Renal pelvis (tissue), 1 donor: ENCODE measurements at regions not wholly inside any gene's neighbourhood (a gene's known extent, or its start where the extent isn't known, plus 50 kb on each side); places are given as distances from the start of the nearest gene placed in this dataset.

Source experiments
- DNase-seq: peaks from one replicate; pipeline ENCODE4 v3.0.0-alpha.2; 2013

GRCh38 chr6:15801912-15802311 is 139.1 kb upstream of the DTNBP1 start:
- DNase-seq = no peak

GRCh38 chr6:15800841-15801617 is 138.2 kb upstream of the DTNBP1 start:
- DNase-seq = no peak

DNA sequence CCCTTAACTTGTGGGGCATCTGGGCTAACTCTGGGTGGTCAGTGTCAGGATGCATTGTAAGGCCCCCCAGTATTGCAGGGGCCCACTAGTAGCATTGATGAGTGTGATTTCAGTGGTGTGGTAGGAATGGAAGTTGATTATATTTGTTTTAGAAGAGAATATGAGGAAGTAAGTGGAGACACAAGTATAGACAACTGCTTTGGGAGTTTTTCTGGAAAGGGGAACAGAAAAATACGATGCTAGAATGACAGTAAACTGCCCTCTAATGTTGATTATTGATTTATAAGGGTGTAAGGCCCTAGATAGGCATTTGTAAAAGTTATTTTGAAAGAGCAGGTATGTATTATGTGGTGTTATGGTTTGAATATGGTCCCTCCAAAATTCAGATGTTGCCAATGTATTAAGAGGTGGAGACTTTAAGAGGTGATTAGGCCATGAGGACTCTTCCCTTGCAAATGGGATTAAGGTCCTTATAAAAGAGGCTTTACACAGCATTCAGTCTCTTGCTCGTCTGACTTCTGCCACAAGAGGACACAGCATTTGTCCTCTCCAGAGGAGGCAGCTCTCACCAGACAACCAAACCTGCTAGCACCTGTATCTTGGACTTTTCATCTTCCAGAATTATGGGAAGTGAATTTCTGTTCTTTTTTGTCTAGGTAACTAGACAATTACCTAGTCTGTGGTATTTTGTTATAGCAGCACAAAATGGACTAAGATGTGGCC is 135.9 kb upstream of the DTNBP1 start:
- DNase-seq = no peak

DNA sequence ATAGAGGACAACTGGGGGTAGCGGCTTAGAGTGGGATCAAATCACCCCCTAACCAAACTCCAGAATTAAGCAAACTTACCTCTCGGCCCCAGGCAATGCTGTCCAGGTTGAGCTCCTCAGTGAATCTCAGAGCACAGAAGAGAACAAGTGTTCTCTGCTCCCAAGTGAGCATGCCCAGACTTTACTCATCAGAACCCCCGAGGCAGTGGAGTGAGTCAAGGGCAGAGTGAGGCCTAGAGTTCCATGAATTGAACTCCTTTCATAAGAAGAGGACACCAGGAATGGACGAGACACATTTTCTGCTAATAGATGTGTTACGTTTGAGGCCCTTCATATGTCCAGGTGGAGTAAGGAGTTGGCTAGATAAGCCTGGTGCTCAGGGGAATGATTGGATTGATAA is 134.0 kb upstream of the DTNBP1 start:
- no peak for DNase-seq

GRCh38 chr6:15796130-15796771 is 133.4 kb upstream of the DTNBP1 start:
- no peak for DNase-seq

DNA sequence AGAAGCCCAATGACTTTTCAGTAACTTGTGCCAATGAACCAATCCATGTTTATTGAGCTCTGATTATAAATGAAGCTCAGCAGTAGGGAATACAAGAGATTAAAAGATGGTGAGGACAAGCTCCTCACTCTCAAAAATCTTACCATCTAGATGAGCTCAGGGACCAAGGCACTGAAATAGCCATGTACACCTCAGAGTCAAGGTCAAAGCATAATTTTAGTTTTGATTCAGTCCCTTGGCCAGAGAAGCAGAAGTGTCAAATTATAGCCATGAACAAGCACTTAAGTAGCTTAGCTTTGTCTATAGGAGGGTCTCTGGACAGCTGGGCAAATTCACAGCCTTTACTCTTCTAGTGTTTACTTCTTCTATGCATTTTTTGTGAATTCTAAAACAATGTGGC is 131.0 kb upstream of the DTNBP1 start:
- DNase-seq = no peak

- DNase-seq = no peak
Observed at GRCh38 chr6:15793288-15793687, 130.5 kb upstream of the DTNBP1 start.

DNA sequence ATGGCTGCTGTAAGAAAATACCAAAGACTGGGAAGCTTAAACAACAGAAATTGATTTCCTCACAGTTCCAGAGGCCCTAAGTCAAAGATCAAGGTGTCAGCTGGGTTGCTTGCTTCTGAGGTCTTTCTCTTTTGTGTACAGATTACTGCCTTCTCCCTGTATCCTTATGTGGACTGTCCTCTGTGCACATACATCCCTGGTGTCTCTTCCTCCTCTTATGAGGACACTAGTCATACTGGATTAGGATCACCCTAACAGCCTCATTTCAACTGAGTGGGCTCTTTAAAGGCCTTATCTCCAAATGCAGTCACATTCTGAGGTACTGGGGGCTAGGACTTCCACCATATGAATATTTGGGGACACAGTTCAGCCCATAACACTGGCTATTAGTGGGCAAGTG is 130.0 kb upstream of the DTNBP1 start:
- no peak for DNase-seq

DNA sequence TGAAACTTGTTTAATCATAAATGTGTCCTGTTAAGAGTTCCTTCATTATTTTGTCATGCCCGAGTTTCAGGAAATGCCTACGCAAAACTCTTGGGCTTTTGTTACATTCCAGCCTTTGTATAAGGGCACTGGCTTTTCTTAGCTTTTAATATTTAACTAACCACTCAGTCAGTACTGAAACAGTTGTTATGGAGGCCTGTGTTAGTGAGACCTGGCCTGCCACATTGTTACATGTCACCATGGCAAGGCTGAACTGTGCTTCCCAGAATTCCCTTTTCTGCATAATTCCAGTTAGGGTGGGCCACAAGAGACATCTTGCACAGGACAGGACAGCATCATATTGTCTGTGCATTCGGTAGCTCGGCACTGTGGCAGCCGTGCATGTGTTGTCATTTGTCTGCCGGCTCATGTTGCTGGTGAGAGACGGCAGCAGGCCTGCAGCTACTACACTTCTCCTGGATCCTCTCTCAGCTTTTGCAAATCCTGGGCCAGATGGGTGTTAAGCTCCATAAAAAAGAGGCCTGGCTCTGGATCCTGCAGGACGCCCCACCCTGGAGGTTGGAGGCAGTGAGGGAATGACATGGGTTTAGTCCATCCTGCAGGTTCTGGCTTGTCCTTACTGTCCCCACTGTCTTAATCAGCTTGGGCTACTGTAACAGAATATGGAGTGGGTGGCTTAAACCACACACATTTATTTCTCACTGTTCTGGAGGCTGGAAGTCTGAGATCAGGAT is 128.8 kb upstream of the DTNBP1 start:
- DNase-seq = peak; percentile 50

DNA sequence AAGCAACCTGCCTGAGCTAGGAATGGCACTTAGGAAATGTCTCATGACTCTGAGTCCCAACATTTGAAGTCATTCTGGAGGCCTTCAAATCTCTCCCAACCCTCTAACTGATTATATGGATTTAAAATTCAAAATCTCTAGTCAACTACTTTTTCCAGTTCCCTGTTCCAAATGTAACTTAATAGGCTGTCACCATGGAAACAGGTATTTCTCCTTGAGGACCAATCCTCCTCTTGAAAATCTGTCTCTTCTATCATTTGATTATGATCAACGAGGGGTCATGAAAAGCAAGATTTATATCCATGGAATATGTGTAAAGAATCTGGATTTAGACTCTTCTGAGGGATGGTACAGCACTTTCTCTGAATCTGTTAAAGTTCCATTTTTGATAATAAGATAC is 127.3 kb upstream of the DTNBP1 start:
- DNase-seq = no peak

- no peak for DNase-seq
Observed at GRCh38 chr6:15786846-15787245, 124.0 kb upstream of the DTNBP1 start.

GRCh38 chr6:15783484-15783883 is 120.7 kb upstream of the DTNBP1 start:
- no peak for DNase-seq

DNA sequence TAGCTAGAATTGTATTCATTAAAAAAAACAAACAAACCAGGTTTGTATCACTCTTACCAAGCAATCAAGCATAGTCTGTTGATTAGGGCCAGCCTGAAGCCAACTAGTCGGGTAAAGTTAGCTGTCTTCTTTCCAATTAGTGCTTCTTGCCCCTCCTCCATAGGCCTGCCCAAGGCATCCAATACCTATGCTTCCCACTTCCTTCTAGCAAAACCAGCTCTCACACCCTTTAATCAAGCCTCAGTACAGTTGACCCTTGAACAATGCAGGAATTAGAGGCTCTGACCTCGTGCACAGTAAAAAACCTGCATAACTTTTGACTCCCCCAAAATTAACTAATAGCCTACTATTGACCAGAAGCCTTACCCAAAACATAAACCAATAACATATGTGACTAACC is 119.1 kb upstream of the DTNBP1 start:
- DNase-seq = no peak

DNA sequence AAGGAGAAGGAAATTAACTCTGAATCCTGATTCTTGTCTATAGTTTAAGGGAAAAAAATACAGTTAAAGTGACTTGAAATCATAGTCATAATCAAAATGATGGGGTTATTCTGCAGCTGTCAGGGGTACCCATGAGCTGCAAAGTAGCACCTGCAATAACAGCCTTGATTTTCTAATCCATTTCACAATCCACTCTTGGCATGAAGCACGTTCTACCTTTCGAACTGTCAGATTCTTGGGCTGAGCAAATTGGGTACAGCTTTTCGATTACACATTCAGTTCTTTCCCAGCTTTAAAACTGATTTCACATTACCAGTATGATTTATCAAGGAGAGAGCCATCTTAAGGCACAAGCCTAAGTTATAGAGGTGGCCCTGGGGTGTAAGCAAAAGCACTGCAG is 118.5 kb upstream of the DTNBP1 start:
- DNase-seq = no peak

- no peak for DNase-seq
Observed at GRCh38 chr6:15780437-15780836, 117.6 kb upstream of the DTNBP1 start.

GRCh38 chr6:15779726-15780125 is 116.9 kb upstream of the DTNBP1 start:
- no peak for DNase-seq

GRCh38 chr6:15776458-15776980 is 113.7 kb upstream of the DTNBP1 start:
- DNase-seq = no peak

DNA sequence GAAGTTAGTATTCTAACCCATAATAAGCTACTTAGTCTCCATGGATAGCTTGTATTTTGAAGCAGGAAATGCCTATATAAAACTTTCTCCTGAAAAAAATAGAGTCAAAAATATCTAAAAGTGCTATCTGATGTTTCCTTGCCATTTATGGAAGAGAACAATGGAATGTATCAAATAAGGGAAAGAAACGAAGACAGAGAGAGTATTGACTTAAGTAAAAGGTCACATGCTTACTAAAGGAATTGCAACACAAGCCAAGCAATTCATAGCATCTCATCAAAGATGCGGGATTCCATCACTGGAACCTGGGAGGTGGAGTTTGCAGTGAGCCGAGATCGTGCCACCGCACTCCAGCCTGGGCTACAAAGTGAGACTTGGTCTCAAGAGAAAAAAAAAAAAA is 112.9 kb upstream of the DTNBP1 start:
- no peak for DNase-seq

- DNase-seq = no peak
Observed at GRCh38 chr6:15775076-15775634, 112.3 kb upstream of the DTNBP1 start.

DNA sequence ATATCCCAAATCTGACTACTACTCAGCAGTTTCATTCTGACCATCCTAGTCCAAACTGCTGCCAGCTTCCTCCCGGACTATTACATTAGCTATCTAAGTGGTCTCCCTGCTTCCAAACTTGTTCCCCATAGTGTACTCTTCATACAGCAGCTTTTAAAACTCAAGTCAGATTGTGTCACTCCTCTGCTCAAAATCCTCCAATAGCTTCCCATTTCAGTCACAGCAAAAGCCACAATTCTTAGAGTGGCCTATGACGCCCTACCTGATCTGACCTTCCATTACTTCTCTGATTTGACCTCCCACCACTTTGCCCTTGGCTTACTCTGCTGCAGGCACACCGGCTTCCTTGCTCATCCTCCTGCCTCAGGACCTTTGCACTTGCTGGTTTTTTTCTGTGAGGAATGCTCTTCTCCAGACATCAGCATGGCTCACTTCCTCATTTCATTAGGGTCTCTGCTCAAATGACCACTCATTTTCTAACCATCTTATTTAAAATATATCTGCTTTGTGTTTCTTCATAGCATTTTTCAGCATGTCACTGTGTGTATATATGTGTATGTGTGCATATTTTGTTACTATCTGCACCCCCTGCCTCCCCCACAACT is 111.1 kb upstream of the DTNBP1 start:
- no peak for DNase-seq
